GM21717 (cell line): ENCODE measurements at regions not wholly inside any gene's neighbourhood (a gene's known extent, or its start where the extent isn't known, plus 50 kb on each side); places are given as distances from the start of the nearest gene placed in this dataset.
"Not testable (repeated sequence)": the region's sequence is repeated elsewhere in the genome, so short reads cannot be mapped to it uniquely, and the experiment has no call there.

Experiments
- ATAC-seq: cut with Tn5 transposase; IDR thresholded peaks from one replicate; pipeline ENCODE4 v1.9.1; 2021; ENCODE audit warnings: mild to moderate bottlenecking, moderate library complexity; ENCODE audit not compliant: unreplicated experiment

DNA sequence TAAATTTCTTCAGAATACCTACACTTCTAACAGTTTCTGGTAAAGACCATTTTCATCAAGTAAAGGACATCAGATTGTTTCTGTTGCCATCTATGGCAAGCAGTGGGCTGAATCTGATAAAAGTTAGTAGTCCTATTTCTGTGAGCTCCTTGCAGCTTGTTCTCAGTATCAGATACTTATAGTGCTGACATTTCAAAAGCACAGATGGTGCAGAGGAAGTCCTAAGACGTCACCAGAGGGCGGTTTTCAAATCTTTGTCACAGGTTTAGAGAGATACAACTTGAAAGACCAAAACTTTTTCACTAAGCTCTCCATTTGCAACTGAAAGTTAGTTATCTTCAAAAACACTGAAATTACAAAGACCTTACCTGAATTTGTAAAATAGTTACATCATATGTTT, 719.8 kb downstream of the SLITRK1 start:
- no peak for ATAC-seq

DNA sequence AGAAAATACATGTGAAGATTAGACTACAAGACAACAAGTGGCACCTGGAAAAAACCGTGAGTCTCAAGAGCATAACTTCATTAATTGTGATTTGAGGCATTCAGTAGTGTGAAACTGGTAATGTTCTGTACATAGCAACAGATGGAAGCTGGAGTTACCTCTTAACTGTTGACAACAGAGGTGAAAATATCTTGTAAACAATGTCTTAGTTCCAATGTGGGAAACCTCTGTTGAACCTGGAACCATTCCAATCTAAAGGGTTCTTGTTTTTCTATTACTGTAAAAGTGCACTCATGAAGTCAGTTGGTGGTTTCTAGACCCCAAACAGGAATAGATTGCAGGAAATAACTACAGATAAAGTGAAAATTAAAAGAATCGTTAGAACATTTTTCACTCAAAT, 728.4 kb downstream of the SLITRK1 start:
- ATAC-seq: no peak

DNA sequence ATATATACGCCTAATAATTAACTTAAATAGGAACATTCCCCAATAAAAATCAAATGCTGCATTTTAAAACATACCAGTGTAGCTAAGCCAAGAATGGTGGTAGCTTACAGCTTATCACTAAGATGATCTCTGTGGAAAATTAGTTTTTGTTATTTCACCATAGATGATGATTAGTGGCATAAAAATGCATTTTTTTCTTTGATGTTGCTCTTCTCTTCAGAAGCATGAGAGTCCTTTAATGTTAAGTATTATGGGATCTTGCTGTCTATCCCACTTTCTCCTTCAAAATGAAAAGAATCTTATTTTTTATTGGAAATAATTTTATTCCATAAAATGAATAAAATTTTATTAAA, 731.0 kb downstream of the SLITRK1 start:
- ATAC-seq: no peak

DNA sequence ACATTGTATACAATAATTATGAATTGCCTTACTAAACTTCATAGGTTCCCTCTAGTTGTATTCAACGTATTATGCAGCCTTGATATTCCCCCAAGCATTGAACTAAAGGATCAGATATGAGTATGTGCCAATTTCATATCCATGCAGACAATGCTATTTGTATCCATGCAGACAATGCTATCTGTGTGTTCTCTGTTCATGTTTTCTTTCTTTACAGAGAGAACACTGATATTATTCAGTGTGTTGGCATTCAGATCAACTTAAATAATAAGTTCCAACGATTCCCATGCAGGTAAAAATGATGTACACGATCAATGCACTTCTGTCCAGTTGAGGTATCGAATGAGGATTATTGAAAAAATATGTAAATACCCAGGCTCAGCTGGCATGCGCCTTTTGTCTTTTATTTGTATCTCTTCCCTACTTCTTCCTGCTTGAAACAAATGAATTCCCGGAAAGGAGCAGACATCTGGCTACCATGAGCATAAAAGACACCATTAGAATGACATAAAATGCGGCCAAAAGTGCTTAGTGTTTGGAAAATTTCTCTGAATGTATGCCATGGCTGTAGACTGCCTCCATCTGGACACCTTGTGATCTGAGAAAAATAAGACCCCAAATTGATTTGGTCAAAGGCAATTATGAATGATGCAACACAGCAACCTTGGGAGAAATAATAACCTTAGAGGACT, 731.5 kb downstream of the SLITRK1 start:
- ATAC-seq: no peak

DNA sequence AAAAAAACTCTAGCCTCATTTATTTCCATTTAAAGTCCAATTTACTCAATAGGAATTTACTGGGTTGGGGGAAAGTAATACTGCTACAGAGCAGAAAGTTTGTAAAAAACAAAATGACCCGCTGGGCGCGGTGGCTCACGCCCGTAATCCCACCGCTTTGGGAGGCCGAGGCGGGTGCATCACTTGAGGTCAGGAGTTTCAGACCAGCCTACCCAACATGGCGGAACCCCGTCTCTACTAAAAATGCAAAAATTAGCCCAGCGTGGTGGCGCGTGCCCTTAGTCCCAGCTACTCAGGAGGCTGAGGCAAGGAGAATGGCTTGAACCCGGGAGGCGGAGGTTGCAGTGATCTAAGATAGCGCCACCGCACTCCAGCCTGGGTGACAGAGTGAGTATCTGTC, 745.6 kb downstream of the SLITRK1 start:
- no peak for ATAC-seq

DNA sequence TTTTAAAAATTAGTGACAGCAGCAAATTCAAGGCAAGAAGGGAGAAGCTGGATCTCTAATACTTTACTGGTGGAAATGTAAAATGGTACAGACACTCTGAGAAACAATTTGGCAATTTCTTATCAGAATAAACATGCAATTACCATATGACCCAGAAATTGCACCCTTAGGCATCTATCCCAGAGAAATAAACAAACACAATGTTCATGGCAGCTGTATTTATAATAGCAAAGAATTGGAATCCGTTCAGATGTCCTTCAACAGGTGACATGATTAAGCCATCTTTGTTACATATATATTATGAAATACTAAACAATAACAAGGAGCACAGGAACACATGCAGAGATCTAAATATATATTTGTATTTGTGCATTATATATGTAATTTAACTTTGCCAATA, 756.5 kb downstream of the SLITRK1 start:
- ATAC-seq: no peak

DNA sequence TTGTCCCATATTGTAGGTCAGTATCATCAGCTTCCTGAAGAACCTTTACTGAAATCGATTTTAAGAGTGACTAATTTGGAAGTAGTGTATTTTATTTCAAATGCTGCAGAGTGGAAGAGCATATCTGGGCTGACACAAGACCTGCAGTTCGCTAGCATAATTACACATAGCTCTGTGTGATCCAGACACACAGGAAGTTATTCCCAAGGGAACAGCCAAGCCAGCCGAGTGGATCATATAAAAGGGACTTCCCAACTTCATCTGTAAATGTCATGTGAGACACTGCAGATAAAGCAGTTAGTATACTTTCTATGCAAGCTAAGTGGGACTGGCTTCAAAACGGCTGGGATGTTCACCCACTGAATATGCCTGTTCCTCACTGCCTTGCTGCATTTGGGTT, 760.4 kb downstream of the SLITRK1 start:
- ATAC-seq: no peak

DNA sequence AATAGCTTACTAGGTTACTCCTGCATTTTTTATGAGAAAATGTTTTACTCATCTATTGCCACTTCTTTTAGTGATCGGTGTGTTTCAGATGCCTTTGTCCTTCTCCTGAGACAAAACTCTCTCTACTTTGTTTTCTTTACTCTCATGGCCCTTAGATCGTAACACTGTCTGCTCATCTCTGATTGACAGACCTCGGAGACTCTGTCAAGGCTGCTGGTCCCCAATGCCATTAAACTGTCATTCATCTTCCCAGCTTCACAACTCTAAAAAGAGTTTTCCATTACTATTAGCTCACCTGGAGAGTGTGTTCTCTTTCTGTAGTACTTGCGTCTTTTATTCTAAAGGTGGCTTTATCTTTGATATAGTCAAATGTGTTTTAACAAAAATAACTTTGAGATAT, 765.2 kb downstream of the SLITRK1 start:
- no peak for ATAC-seq

DNA sequence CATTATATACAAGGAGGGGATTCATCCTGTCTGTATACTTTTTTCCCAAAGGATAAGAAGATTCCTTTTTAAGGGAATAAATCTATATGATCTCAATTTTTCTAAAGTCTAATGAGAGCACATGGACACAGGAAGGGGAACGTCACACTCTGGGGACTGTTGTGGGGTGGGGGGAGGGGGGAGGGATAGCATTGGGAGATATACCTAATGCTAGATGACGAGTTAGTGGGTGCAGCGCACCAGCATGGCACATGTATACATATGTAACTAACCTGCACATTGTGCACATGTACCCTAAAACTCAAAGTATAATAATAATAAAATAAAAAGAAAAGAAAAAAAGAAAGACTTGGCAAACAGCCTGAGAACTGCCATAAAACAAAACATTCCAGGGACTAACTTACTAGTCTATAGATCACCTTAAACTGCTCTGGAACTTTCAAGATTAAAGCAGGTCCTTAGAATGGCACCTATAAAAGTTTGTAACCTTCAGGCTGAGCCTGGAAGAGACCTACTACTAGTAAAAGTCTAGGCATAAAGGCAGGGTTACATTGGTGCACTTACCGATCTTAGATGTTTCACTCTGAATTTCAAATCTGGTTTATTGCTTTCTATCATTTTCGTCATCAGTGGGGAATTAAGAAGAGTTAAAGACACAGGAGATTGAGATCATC, 780.6 kb downstream of the SLITRK1 start:
- ATAC-seq: not testable (repeated sequence)

DNA sequence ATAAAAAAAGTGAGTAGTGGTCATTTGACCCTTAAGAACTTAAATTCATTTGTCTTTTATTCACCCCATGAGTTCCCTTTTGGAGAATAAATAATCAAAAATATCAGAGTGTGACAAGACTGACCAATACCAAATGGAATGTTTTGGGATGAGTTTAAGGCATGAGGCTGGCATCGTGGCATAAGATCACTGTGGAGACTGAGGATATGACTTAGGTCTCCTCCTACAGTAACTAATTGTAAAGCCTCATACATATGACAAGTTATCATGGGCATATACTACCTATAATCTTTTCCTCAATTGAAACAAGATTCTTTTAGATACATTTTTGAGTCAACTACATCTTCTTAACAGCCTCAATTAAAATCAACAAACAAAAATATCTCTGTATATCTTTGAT, 782.0 kb downstream of the SLITRK1 start:
- ATAC-seq: no peak

DNA sequence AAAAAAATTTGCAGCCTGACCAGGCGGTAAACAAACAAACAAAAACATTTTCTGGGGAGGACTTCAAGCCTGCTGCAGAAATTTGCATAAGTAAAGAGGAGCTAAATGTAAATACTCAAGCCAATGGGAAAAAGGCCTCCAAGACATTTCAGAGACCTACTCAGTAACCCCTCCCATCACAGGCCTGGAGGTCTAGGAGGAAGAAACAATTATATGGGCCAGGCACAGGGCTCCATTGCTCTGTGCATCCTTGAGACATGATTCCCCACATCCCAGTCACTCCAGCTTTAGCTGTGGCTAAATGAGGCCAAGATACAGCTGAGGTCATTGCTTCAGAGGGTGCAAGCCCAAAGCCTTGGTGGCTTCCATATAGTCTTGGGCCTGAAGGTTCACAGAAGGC, 793.4 kb downstream of the SLITRK1 start:
- no peak for ATAC-seq

DNA sequence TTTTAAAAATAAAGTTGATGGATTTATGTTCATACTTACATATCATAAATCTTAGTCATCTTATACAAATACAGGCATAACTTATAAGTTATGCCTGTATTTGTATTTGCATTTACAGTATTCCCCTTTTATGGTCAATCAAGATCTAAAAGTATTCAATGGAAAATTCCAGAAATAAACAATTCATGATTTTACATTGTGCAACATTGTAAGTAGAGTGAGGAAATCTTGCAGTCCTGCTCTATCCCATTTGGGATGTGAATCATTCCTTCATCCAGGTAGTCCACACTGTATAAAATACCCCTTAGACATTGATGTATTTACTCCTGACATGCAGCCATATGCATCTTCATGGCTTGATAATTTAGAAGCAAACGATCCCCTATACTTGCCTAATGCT, 795.3 kb downstream of the SLITRK1 start:
- no peak for ATAC-seq

DNA sequence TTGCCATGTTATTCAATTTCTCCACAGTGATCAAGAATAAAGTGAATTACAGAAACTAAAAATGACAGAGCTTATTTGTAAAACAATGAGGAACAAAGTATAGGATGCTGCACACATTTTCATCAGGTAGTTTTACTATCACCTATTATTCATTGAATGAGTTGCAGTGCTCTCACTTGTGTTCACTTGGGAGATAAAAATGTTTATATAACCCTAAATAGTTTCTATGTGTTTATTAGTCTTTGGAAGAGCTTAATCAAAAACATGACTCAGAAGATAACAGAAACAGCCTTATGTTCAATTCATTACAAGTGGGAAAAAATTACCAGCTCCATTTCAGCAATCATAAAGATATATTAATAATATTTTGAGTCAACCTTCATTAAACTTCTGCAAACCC, 796.2 kb downstream of the SLITRK1 start:
- no peak for ATAC-seq

DNA sequence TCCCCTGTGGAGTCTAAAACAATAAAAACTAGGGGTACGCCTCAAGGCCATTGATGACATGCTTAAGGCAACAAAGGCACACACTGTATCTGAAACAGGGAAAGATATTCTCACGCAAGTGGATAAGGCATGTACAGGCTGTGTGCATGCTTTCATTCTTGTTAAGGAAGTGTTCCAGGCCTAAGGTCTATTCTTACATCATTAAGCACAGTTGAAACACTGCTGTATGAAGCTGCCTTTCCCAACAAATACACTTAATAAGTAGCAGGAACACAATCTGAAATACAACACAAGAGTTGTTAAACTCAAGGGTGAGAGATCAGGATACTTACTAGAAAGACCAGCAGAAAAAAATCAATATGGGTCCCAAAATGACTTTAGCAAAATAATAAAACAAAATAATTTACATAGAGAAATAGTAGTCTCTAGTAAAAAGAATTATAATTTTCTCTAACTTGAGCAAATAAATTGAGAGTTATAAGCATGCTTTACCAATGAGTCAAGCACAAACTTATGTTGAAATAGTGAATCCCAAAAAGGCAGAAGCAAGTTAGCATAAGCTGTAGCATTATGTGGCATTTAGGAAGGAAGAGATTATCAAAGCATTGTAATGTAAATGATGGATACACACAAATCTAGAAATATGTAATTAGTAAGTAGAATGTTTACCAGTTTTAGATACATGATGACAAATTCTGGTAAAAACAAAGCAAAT, 796.9 kb downstream of the SLITRK1 start:
- ATAC-seq: no peak

DNA sequence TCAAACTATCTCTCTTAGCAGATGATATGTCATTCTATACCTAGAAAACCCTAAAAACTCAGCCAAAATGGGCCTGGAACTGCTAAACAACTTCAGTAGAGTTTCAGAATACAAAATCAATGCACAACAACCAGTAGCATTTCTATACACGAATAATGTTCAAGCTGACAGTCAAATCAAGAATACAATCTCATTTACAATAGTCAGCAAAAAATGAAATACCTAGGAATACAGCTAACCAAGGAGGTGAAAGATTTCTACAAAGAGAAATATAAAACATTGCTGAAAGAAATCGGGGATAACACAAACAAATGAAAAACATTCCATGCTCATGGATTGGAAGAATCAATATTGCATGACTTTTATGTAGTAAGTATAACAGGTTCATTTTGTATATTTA, 804.8 kb downstream of the SLITRK1 start:
- no peak for ATAC-seq

DNA sequence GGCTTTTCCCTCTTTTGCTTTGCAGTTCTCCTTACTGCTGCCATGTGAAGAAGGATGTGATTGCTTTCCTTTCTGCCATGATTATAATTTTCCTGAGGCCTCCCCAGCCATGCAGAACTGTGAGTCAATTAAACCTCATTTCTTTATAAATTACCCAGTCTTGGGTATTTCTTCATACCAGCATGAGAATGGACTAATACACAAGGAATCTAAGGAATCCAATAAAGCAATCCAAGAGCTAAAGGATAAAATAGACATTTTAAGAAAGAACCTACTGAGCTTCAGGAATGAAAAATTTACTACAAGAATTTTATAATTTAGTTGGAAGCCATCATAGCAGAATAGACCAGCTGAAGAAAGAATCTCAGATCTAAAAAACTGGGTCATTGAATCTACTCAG, 808.3 kb downstream of the SLITRK1 start:
- ATAC-seq: not testable (repeated sequence)

DNA sequence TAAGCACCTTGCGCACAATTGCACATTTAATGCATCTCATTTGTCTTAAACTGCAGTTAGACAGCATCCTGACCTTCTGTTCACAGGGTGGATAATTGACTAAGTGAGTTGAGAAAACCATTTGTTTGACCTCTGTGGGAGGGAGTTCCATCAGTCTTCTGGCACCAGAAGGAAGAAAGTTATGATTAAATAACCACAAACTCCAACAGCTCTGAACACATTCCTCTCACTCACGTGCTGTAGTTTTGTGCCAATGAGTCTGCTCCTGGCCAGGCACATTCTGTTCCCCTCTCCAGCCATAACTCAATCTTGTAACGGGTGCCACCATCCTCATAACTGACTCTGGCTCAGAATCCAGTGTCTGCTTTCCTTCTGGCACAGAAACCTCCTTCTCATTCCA, 817.2 kb downstream of the SLITRK1 start:
- no peak for ATAC-seq

DNA sequence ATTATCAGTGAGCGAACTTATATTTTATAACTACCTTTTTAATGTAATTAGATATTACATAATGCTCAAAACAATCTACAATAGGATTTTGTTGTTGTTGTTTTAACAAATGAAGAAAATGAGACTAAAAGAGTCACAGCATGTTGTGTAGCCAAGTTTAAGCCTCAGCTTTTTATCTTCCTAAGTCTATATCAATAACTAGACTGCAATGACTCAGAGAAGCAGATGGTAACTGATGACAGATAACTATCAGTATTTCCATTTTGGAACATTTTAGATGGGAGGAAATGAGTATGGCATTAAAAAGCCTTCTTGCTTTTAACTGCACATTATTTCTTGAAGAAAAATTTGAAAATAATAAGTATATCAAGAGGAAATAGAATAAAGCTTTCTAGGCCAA, 825.2 kb downstream of the SLITRK1 start:
- ATAC-seq: no peak

DNA sequence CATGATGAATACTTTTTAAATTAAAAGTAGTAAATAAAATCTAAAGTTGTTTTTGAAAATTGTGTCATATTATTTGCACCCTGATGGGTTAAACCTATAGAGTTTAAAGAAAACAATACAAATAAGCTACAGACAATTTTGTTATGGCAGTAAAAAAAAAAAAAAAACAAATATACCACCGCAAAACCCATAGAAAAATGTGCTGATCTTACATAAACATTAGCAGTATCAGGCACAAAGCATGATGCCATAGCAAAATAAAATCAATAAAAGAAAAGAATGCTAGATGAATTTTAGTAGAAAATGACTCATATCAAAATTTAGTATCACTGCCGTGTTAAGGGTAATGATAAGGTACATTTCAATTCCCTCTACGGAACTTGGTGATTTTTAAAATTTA, 826.0 kb downstream of the SLITRK1 start:
- no peak for ATAC-seq

DNA sequence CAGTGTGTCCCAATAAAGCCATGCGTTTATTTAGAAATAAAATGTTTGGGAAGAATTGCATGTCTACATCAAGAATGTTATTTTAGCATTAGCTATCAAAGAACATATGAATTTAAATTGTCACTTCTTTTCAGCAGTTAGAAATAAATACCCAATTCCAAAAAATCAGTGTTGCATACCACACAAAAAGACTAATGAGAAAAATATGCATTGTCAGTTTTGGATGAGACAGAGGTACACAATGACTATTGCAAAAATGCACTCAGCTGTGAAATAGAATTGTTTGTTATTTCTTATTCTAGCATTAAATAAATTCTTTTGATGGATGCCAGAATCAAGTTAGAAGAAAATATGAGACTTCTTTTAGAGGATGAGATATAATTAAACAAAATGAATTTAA, 833.9 kb downstream of the SLITRK1 start:
- ATAC-seq: no peak

DNA sequence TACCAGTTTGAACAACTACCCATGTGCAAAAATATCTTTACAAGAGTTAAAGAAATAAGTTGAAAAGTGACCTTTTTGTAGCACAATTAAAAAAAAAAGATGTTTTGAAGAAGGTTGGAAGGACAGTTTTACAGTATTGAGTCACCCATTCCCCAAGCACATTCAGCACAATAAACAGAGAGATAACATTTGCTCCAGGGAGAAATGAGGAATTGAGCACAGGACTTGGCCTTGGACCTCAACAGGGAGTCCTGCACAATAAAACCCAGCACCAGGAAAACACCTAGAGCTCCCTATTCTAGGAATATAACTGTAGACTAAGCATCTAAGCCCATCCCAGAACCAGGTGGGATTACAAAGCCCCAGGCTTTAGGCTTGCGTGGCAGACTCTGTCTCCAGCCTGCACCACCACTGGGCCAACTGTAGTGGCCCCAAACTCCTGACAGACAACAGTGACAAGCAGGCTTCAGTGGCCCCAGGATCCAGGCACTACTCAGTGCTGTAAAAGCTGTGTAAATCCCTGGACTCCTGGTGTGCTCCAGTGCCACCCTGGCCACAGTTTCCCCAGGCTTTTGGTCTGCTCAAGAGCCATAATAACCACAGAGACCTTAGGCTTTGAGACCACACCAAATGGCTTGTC, 857.2 kb downstream of the SLITRK1 start:
- ATAC-seq: no peak

DNA sequence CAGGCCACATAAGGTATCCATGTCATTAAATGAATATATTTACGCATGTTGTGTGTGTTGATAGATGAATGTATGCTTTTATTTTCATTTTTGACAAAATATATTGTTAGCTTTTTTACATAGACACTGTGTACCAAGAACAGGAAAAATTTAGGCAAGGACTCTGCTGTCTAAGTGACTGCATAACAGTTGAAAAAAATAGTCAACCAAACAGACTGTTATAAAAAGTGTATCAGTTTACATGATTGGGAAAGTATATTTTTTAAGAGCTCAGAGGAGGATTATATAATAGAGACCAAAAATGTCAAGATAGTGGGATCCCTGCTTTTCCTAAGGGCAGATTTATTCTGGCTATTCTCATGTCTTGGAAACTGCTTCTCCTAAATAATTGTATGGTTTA, 858.0 kb downstream of the SLITRK1 start:
- ATAC-seq: no peak
